Activated T-cell treated with anti-CD3 and anti-CD28 coated beads, Interleukin-2, amount 50 U/mL, for 72 hours (primary cell): ENCODE measurements at regions not wholly inside any gene's neighbourhood (a gene's known extent, or its start where the extent isn't known, plus 50 kb on each side); places are given as distances from the start of the nearest gene placed in this dataset.
"Not testable (repeated sequence)": the region's sequence is repeated elsewhere in the genome, so short reads cannot be mapped to it uniquely, and the experiment has no call there.

Experiments used
- ATAC-seq, 2 donors: fragments of 150-1000 bp; cut with Tn5 transposase; replicated peaks in 1 of 2; 2 replicates each; pipeline ENCODE4 v1.10.0; 2021; ENCODE audit warnings: moderate library complexity in 2 of 2, mild to moderate bottlenecking in 1 of 2
- DNase-seq, 2 donors: peaks; one replicate each; pipeline ENCODE4 v3.0.0; 2021 to 2022; ENCODE audit warnings: mixed read lengths in 1 of 2
- H3K27ac Mint-ChIP-seq: one replicate; pipeline ENCODE4 v1.8.0; 2022; ENCODE audit warnings: mild to moderate bottlenecking, moderate library complexity, mixed read lengths
- H3K27me3 Mint-ChIP-seq: one replicate; pipeline ENCODE4 v1.8.0; 2022; ENCODE audit warnings: low read depth, mixed read lengths
- H3K36me3 Mint-ChIP-seq, 2 donors: one replicate each; pipeline ENCODE4 v1.8.0; 2022; ENCODE audit warnings: mixed read lengths in 2 of 2, mild to moderate bottlenecking in 1 of 2; ENCODE audit not compliant: insufficient read depth in 2 of 2
- H3K4me1 Mint-ChIP-seq: one replicate; pipeline ENCODE4 v1.8.0; 2022; ENCODE audit warnings: low read depth, mixed read lengths
- H3K4me3 Mint-ChIP-seq, 2 donors: one replicate each; pipeline ENCODE4 v1.8.0; 2022; ENCODE audit warnings: mild to moderate bottlenecking in 2 of 2, mixed read lengths in 2 of 2, moderate library complexity in 2 of 2
- H3K9me3 Mint-ChIP-seq, 2 donors: one replicate each; pipeline ENCODE4 v1.8.0; 2022; ENCODE audit warnings: mixed read lengths in 2 of 2

GRCh38 chr10:30683496-30683895, 53.9 kb upstream of the LYZL2 start:
- Mint-ChIP-seq H3K4me1 (peaks cover 98% of the 10 kb centered on the region), H3K27me3 (peaks cover 9% of the 10 kb centered on the region), H3K9me3 (peaks cover 2 to 12% of the 10 kb centered on the region in 2 donors), H3K4me3 (peak overlapping the region; percentile 64 to 66), H3K36me3 (peaks cover 12 to 16% of the 10 kb centered on the region in 2 donors), H3K27ac (peak overlapping the region; percentile 98)
- no peak for DNase-seq
- ATAC-seq, result no peak

- H3K4me3 Mint-ChIP-seq, result peak overlapping the region; percentile 50 to 76
- not testable (repeated sequence) for H3K27me3 Mint-ChIP-seq
- H3K9me3 Mint-ChIP-seq, result peaks cover 2 to 12% of the 10 kb centered on the region in 2 donors
- ATAC-seq (peak; percentile 83 to 86), DNase-seq (peak; percentile 88 to 89)
- H3K27ac Mint-ChIP-seq, result peak overlapping the region; percentile 98
- H3K4me1 Mint-ChIP-seq, result peaks cover 97% of the 10 kb centered on the region
- peaks cover 12 to 16% of the 10 kb centered on the region in 2 donors for H3K36me3 Mint-ChIP-seq
Observed at GRCh38 chr10:30682377-30683199, 53.0 kb upstream of the LYZL2 start.

- Mint-ChIP-seq H3K4me1 (peaks cover 80% of the 10 kb centered on the region), H3K27ac (peak overlapping the region; percentile 45), H3K36me3 (peaks cover 12 to 16% of the 10 kb centered on the region in 2 donors), H3K27me3 (peaks cover 9% of the 10 kb centered on the region), H3K9me3 (peaks cover 2 to 12% of the 10 kb centered on the region in 2 donors), H3K4me3 (no peak overlapping the region)
- DNase-seq (no peak), ATAC-seq (no peak)
Observed at GRCh38 chr10:30680908-30681307, 51.4 kb upstream of the LYZL2 start.
